Activated T-helper 1 cell treated with anti-CD3 and anti-CD28 coated beads, Interleukin-12 subunit alpha, Interleukin-12 subunit beta, Interleukin-2, Interleukin-4 antibody, amounts not matched to agents 30 ng/mL and 10 ng/mL and 1 ng/mL, durations not matched to agents 14 hours and 24 hours and 36 hours (primary cell): ENCODE measurements at regions not wholly inside any gene's neighbourhood (a gene's known extent, or its start where the extent isn't known, plus 50 kb on each side); places are given as distances from the start of the nearest gene placed in this dataset.
A peak's percentile ranks its signal among the peaks of the same experiment; 100 is the strongest.

Source experiments
- DNase-seq: peaks from one replicate; pipeline ENCODE4 v3.0.0; 2021; ENCODE audit warnings: low spot score
- H3K27ac Mint-ChIP-seq: one replicate; pipeline ENCODE4 v1.8.0; 2021; ENCODE audit warnings: mild to moderate bottlenecking, mixed read lengths
- H3K27me3 Mint-ChIP-seq: one replicate; pipeline ENCODE4 v1.8.0; 2022; ENCODE audit warnings: mild to moderate bottlenecking, moderate library complexity, mixed read lengths; ENCODE audit not compliant: insufficient read depth
- H3K36me3 Mint-ChIP-seq: one replicate; pipeline ENCODE4 v1.8.0; 2021; ENCODE audit warnings: low read depth, mixed read lengths
- H3K4me1 Mint-ChIP-seq: one replicate; pipeline ENCODE4 v1.8.0; 2021; ENCODE audit warnings: low read depth, mixed read lengths
- H3K4me3 Mint-ChIP-seq: one replicate; pipeline ENCODE4 v1.8.0; 2021; ENCODE audit warnings: mild to moderate bottlenecking, moderate library complexity, mixed read lengths
- H3K9me3 Mint-ChIP-seq: one replicate; pipeline ENCODE4 v1.8.0; 2021; ENCODE audit warnings: mixed read lengths
- intact Hi-C: fragments of 100-400 bp; cut with micrococcal nuclease; formaldehyde crosslinking; loops from one replicate; pipeline ENCODE4 v1.15.1; 2024

DNA sequence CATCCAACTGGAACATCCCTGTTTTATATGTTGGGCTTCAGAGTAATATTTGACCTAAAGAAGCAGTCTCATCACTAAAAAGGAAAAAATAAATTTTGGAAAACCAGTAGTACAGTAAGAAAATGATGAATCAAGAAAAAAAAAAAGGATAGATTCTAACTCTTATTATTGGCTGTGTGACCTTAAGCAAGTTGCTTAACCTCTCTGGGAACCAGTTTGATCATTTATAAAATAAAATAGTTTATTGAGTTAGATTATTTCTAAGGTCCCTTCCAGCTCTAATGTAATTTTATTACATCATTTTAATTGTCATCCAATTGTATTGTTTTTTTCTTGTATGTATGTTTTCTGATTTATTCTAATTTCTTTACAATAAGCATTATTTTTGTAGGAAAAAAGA is 127.0 kb downstream of the PRELID2 start:
- Mint-ChIP-seq H3K27ac (no peak overlapping the region), H3K27me3 (peaks cover 2% of the 10 kb centered on the region), H3K4me3 (no peak overlapping the region), H3K4me1 (no peaks in the 10 kb centered on the region), H3K9me3 (no peaks in the 10 kb centered on the region), H3K36me3 (no peaks in the 10 kb centered on the region)
- DNase-seq, result no peak
- intact Hi-C loops, result no loop called here

GRCh38 chr5:145704724-145705123 is 130.4 kb downstream of the PRELID2 start:
- intact Hi-C loops, result no loop called here
- H3K4me1 Mint-ChIP-seq, result no peaks in the 10 kb centered on the region
- no peaks in the 10 kb centered on the region for H3K9me3 Mint-ChIP-seq
- no peak for DNase-seq
- H3K27ac Mint-ChIP-seq, result no peak overlapping the region
- H3K4me3 Mint-ChIP-seq, result no peak overlapping the region
- no peaks in the 10 kb centered on the region for H3K36me3 Mint-ChIP-seq
- no peaks in the 10 kb centered on the region for H3K27me3 Mint-ChIP-seq

DNA sequence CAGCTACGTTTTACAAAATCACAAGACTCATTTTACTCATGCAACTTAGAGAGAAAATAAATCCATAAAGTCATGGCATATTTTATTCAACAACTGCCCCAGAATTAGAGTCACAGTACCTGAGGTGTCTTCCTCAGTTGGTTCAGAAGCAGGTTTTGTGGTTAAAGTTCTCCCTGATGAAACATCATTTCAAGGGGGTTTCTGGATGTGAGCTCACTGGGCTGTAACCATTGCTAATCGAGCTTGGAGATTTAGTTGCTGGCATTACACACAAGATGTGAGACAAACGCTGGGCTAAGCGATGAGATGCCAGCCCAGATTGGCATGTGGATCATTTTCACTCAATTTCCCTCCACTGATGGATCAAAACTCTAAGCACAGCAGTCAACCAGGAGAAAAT is 131.3 kb downstream of the PRELID2 start:
- no peak for DNase-seq
- Mint-ChIP-seq H3K9me3 (no peaks in the 10 kb centered on the region), H3K4me3 (no peak overlapping the region), H3K27ac (no peak overlapping the region), H3K27me3 (no peaks in the 10 kb centered on the region), H3K36me3 (no peaks in the 10 kb centered on the region), H3K4me1 (no peaks in the 10 kb centered on the region)
- intact Hi-C loops, result no loop called here

DNA sequence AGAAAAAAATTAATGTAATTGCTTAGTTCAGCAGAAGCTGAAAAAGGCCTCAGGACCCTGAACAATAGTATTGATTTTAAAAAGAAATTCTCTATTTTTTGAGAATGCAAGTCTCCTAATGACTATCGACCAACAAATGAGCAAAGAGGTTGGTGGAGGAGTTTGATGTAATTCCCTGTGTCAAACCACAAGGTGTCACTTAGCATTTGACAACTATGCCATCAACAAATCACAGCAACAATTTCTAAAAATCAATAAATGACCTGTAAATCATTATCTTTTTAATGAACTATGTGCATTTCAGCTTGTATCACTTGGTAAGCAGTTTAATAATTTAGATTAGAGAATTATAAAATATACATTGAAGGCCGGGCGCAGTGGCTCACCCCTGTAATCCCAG is 133.7 kb downstream of the PRELID2 start:
- Mint-ChIP-seq H3K27me3 (no peaks in the 10 kb centered on the region), H3K27ac (no peak overlapping the region), H3K4me1 (no peaks in the 10 kb centered on the region), H3K4me3 (no peak overlapping the region), H3K9me3 (no peaks in the 10 kb centered on the region), H3K36me3 (no peaks in the 10 kb centered on the region)
- DNase-seq, result no peak
- intact Hi-C loops, result no loop called here

DNA sequence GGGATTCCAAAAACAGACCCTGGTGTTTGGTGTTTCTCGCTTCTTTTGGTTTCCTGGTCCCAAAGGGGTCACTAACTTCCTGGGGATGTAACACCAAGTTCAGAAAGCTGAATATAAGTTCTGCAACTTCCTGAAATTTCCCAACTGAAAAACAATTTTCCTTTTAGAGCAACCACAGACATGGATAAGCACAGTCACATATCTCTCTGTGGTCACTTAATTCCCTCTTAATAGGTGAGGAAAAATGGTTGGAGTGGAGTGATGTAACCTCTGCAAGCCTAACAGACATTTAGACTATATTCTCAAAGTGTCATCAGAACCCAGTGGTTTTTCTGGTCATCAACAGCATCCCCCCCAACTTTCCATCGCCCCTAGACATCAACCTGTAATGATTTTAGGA is 135.3 kb downstream of the PRELID2 start:
- no peaks in the 10 kb centered on the region for H3K27me3 Mint-ChIP-seq
- DNase-seq, result no peak
- intact Hi-C loops, result no loop called here
- no peaks in the 10 kb centered on the region for H3K36me3 Mint-ChIP-seq
- no peaks in the 10 kb centered on the region for H3K9me3 Mint-ChIP-seq
- no peak overlapping the region for H3K27ac Mint-ChIP-seq
- no peaks in the 10 kb centered on the region for H3K4me1 Mint-ChIP-seq
- no peak overlapping the region for H3K4me3 Mint-ChIP-seq

DNA sequence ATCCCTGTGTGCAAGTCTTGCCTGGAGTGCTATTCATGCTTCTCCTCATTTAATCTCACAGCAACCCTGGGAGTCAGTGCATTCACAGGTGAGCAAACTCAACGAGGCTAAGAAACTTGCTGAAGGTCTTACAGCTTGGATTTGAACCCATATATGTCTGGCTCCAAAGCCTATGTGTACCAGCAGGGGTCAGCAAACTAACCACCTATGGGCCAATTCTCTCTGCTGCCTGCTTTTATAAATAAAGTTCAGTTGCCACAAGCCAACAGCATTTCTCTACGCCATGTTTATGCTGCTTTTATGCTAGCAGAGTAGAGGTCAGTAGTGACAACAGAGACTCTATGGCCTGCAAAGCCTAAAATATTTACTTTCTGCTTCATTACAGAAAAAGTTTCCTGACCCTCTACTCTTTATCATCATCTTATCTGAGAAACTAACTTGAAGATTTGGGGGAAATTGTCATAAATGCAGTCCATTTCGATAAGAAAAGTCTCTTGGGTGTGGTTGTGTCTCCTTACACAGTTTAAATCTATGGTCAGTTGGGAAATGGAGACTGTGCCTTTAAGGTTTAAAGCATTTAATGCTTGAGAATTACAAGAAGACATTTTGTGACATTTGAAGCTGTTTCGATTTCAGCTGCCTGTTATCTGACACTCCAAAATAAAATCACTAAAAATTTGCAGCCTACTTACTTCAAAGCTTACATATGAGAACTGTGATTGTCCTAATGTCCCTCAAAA is 137.7 kb downstream of the PRELID2 start:
- Mint-ChIP-seq H3K27ac (no peak overlapping the region), H3K36me3 (no peaks in the 10 kb centered on the region), H3K4me3 (no peak overlapping the region), H3K4me1 (no peaks in the 10 kb centered on the region), H3K9me3 (no peaks in the 10 kb centered on the region), H3K27me3 (no peaks in the 10 kb centered on the region)
- no peak for DNase-seq
- intact Hi-C loops, result loop anchor here (1.0 to 2.0 kb wide), 4 partner anchors 128 to 730 kb away; no protein-coding TSS in a partner anchor

- Mint-ChIP-seq H3K9me3 (no peaks in the 10 kb centered on the region), H3K4me1 (no peaks in the 10 kb centered on the region)
- intact Hi-C loops, result loop anchor here (10.0 kb wide), 1 partner anchor 1484 kb away; no protein-coding TSS in a partner anchor
Observed at GRCh38 chr5:145689235-145689634, 145.9 kb downstream of the PRELID2 start.

GRCh38 chr5:145687943-145688342 is 147.2 kb downstream of the PRELID2 start:
- Mint-ChIP-seq H3K36me3 (no peaks in the 10 kb centered on the region), H3K4me3 (no peak overlapping the region), H3K9me3 (no peaks in the 10 kb centered on the region), H3K27me3 (peaks cover 2% of the 10 kb centered on the region), H3K4me1 (no peaks in the 10 kb centered on the region), H3K27ac (no peak overlapping the region)
- intact Hi-C loops, result loop anchor here (10.0 kb wide), 1 partner anchor 1483 kb away; no protein-coding TSS in a partner anchor
- DNase-seq, result no peak

More at GRCh38 chr5:145689235-145689634, 145.9 kb downstream of the PRELID2 start:
- no peaks in the 10 kb centered on the region for H3K36me3 Mint-ChIP-seq
- DNase-seq, result no peak
- H3K27ac Mint-ChIP-seq, result no peak overlapping the region
- H3K4me3 Mint-ChIP-seq, result no peak overlapping the region
- H3K27me3 Mint-ChIP-seq, result peaks cover 2% of the 10 kb centered on the region

- intact Hi-C loops, result loop anchor here (10.0 kb wide), 1 partner anchor 1481 kb away; no protein-coding TSS in a partner anchor
- Mint-ChIP-seq H3K9me3 (no peaks in the 10 kb centered on the region), H3K36me3 (no peaks in the 10 kb centered on the region), H3K4me1 (no peaks in the 10 kb centered on the region), H3K4me3 (no peak overlapping the region), H3K27me3 (peaks cover 2% of the 10 kb centered on the region), H3K27ac (no peak overlapping the region)
- no peak for DNase-seq
Observed at GRCh38 chr5:145685417-145685816, 149.7 kb downstream of the PRELID2 start.

DNA sequence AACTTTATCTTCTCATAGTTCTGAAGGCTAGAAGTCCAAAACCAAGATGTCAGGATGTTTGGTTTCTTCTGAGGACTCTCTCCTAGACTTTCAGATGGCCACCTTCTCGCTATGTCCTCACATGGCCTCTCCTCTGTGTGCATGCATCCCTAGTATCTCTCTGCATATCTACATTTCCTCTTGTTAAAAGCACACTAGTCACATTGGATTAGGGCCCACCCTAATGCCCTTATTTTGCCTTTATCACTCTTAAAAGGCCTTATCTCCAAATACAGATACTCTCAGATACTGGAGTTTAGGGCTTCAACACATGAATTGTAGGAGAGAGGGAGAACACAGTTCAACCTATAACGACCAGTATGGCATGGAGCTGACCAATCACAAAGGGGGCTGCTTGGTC is 151.7 kb downstream of the PRELID2 start:
- no peaks in the 10 kb centered on the region for H3K4me1 Mint-ChIP-seq
- intact Hi-C loops, result loop anchor here (10.0 kb wide), 1 partner anchor 1479 kb away; no protein-coding TSS in a partner anchor
- no peak overlapping the region for H3K4me3 Mint-ChIP-seq
- DNase-seq, result no peak
- H3K36me3 Mint-ChIP-seq, result no peaks in the 10 kb centered on the region
- H3K9me3 Mint-ChIP-seq, result no peaks in the 10 kb centered on the region
- H3K27me3 Mint-ChIP-seq, result peaks cover 2% of the 10 kb centered on the region
- no peak overlapping the region for H3K27ac Mint-ChIP-seq

- no peaks in the 10 kb centered on the region for H3K4me1 Mint-ChIP-seq
- H3K4me3 Mint-ChIP-seq, result no peak overlapping the region
- H3K9me3 Mint-ChIP-seq, result no peaks in the 10 kb centered on the region
- no peak for DNase-seq
- no peaks in the 10 kb centered on the region for H3K36me3 Mint-ChIP-seq
- H3K27ac Mint-ChIP-seq, result no peak overlapping the region
- intact Hi-C loops, result loop anchor here (10.0 kb wide), 1 partner anchor 1478 kb away; no protein-coding TSS in a partner anchor
- H3K27me3 Mint-ChIP-seq, result peaks cover 2% of the 10 kb centered on the region
Observed at GRCh38 chr5:145682197-145682899, 152.8 kb downstream of the PRELID2 start.

GRCh38 chr5:145681686-145682085 is 153.5 kb downstream of the PRELID2 start:
- no peak overlapping the region for H3K27ac Mint-ChIP-seq
- intact Hi-C loops, result loop anchor here (1.0 to 10.0 kb wide), 4 partner anchors 144 to 1477 kb away; no protein-coding TSS in a partner anchor
- no peak overlapping the region for H3K4me3 Mint-ChIP-seq
- H3K4me1 Mint-ChIP-seq, result no peaks in the 10 kb centered on the region
- no peaks in the 10 kb centered on the region for H3K36me3 Mint-ChIP-seq
- DNase-seq, result peak; percentile 2
- H3K27me3 Mint-ChIP-seq, result peaks cover 2% of the 10 kb centered on the region
- H3K9me3 Mint-ChIP-seq, result no peaks in the 10 kb centered on the region

DNA sequence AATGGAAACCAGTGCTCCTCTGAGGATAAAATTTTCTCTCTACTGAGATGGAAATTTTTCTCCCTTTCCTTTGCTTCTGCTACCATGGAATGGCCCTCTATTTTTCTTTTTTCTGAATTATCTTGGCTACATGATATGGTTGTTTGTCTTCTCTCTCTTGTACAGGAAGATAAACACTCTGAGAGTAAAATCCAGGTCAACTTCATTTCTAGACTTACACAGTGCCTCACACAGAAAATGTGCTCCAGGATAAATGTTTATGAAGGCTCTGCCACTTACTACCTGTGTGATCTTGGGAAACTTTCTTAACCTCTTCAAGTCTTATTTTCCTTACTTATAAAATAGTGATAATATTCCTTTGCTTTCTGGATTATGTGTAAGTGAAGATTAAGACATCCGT is 153.9 kb downstream of the PRELID2 start:
- Mint-ChIP-seq H3K36me3 (no peaks in the 10 kb centered on the region), H3K9me3 (no peaks in the 10 kb centered on the region), H3K27me3 (peaks cover 2% of the 10 kb centered on the region), H3K4me1 (no peaks in the 10 kb centered on the region), H3K27ac (no peak overlapping the region), H3K4me3 (no peak overlapping the region)
- intact Hi-C loops, result loop anchor here (1.0 to 10.0 kb wide), 4 partner anchors 144 to 1476 kb away; no protein-coding TSS in a partner anchor
- no peak for DNase-seq
